GM21423 (cell line): ENCODE measurements at regions not wholly inside any gene's neighbourhood (a gene's known extent, or its start where the extent isn't known, plus 50 kb on each side); places are given as distances from the start of the nearest gene placed in this dataset.

Experiments
- ATAC-seq: cut with Tn5 transposase; IDR thresholded peaks from one replicate; pipeline ENCODE4 v1.9.1; 2021; ENCODE audit warnings: mild to moderate bottlenecking, moderate library complexity; ENCODE audit not compliant: unreplicated experiment

- no peak for ATAC-seq
Measured at GRCh38 chr1:217095050-217095622, 371.9 kb upstream of the ESRRG start.

- no peak for ATAC-seq
Measured at GRCh38 chr1:217091561-217091960, 368.3 kb upstream of the ESRRG start.

- no peak for ATAC-seq
Measured at GRCh38 chr1:217090060-217090911, 367.1 kb upstream of the ESRRG start.

GRCh38 chr1:217089361-217090014 lies 366.3 kb upstream of the ESRRG start:
- no peak for ATAC-seq

- no peak for ATAC-seq
Measured at GRCh38 chr1:217088521-217089284, 365.5 kb upstream of the ESRRG start.

- no peak for ATAC-seq
Measured at GRCh38 chr1:217088011-217088410, 364.8 kb upstream of the ESRRG start.

GRCh38 chr1:217079584-217079983 lies 356.4 kb upstream of the ESRRG start:
- no peak for ATAC-seq

- no peak for ATAC-seq
Measured at GRCh38 chr1:217078959-217079358, 355.7 kb upstream of the ESRRG start.

GRCh38 chr1:217078078-217078690 lies 355.0 kb upstream of the ESRRG start:
- ATAC-seq, result no peak

GRCh38 chr1:217077426-217077825 lies 354.2 kb upstream of the ESRRG start:
- ATAC-seq, result no peak

- no peak for ATAC-seq
Measured at GRCh38 chr1:217076902-217077301, 353.7 kb upstream of the ESRRG start.

GRCh38 chr1:217072926-217073325 lies 349.7 kb upstream of the ESRRG start:
- no peak for ATAC-seq

GRCh38 chr1:217067642-217068041 lies 344.4 kb upstream of the ESRRG start:
- ATAC-seq, result no peak

GRCh38 chr1:217066794-217067193 lies 343.6 kb upstream of the ESRRG start:
- ATAC-seq, result no peak

- ATAC-seq, result no peak
Measured at GRCh38 chr1:217063172-217063908, 340.1 kb upstream of the ESRRG start.

GRCh38 chr1:217062586-217062985 lies 339.4 kb upstream of the ESRRG start:
- no peak for ATAC-seq

- no peak for ATAC-seq
Measured at GRCh38 chr1:217059401-217059800, 336.2 kb upstream of the ESRRG start.

- ATAC-seq, result no peak
Measured at GRCh38 chr1:217053676-217054075, 330.4 kb upstream of the ESRRG start.

GRCh38 chr1:217052626-217053025 lies 329.4 kb upstream of the ESRRG start:
- no peak for ATAC-seq

GRCh38 chr1:217052196-217052595 lies 329.0 kb upstream of the ESRRG start:
- ATAC-seq, result no peak
